ENCODE measurements at regions not wholly inside any gene's neighbourhood (a gene's known extent, or its start where the extent isn't known, plus 50 kb on each side); places are given as distances from the start of the nearest gene placed in this dataset.

- CTCF ChIA-PET: no interaction called here
Measured at GRCh38 chr10:78916227-78916626, 152.5 kb upstream of the ZMIZ1 start.

DNA sequence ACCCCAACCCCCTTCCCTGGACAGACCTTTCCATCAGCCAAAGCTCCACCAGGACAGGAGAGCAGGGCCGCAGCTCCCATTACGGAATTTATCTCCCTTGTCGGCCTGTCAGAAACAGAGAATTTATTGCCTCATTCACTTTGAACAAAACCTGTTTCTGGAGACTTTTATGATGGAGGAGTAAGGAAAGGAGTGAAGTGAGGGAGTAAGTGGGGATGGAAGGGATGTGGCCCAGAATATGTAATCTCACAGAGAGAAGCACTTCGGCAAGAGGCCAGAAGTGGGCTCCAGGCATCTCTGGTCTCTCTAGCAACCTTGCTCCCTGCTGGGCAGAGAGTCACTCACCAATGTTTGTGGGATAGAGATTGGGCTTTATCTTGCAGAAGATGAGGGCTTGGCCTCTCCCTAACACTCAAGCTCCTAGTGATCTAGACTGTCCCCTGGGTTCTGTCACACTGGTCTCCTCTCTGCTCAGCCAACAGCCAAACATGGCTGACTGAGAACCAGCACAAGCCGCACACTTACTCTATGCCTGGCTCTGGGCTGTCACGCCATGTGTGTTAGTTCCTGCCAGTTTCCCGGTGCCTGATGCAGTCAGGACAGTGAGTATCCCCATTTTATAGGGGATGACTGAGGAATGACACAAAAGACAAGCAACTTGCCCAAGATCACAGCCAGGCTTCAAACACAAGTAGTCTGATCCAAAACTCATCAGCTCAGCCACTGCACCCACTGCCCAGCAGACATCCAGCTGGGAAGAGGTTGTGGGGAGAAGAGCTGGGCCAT lies 149.4 kb upstream of the ZMIZ1 start:
- no peak overlapping the region for H2AFZ ChIP-seq (ENCODE audit: low read depth)
- 78% methylated on average over 7 of the region's 7 CpGs for WGBS (ENCODE audit: low lambda C conversion rate)
- no peaks in the 10 kb centered on the region for H3K9me2 ChIP-seq
- no peak overlapping the region for H3K4me2 ChIP-seq
- H3K27ac ChIP-seq (ENCODE audit: low read depth in 2 of 2, low read length in 1 of 2): no peak overlapping the region
- H3F3A ChIP-seq (replicated peaks; ENCODE audit: insufficient read depth): no peaks in the 10 kb centered on the region
- ChIA-PET POLR2A (no interaction called here), CTCF (no interaction called here)
- no peaks in the 10 kb centered on the region for H4K20me1 ChIP-seq (ENCODE audit: insufficient read depth)
- no peak for DNase-seq
- H3K9ac ChIP-seq: no peak overlapping the region
- H3K79me2 ChIP-seq (ENCODE audit: insufficient read depth): no peaks in the 10 kb centered on the region
- H3K4me1 ChIP-seq (ENCODE audit: control insufficient read depth in 1 of 2, insufficient read depth in 2 of 2, low read depth in 1 of 2, low read length in 1 of 2): peaks cover 0 to 16% of the 10 kb centered on the region in 2 experiments; a peak in 1 of 4 replicates
- H3K9me3 ChIP-seq: no peaks in the 10 kb centered on the region
- TF ChIP-seq, protein P1, sequence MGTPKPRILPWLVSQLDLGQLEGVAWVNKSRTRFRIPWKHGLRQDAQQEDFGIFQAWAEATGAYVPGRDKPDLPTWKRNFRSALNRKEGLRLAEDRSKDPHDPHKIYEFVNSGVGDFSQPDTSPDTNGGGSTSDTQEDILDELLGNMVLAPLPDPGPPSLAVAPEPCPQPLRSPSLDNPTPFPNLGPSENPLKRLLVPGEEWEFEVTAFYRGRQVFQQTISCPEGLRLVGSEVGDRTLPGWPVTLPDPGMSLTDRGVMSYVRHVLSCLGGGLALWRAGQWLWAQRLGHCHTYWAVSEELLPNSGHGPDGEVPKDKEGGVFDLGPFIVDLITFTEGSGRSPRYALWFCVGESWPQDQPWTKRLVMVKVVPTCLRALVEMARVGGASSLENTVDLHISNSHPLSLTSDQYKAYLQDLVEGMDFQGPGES (IDR thresholded peaks at IDR 0.05; ENCODE audit: low read depth, low read length): no peak
- TF ChIP-seq EZH2phosphoT487 (IDR thresholded peaks at IDR 0.05; ENCODE audit: borderline replicate concordance, low read depth): no peak
- no peak for TF ChIP-seq POLR2AphosphoS5 (IDR thresholded peaks at IDR 0.05; ENCODE audit: low read depth, low read length)
- TF ChIP-seq SMC3 (IDR thresholded peaks at IDR 0.05; ENCODE audit: low read depth, low read length): no peak
- H3K4me3 ChIP-seq (ENCODE audit: low read depth in 2 of 2, low read length in 1 of 2): no peak overlapping the region
- no peaks in the 10 kb centered on the region for H3K36me3 ChIP-seq (replicated peaks in 1 of 2; ENCODE audit: control insufficient read depth in 1 of 2, insufficient read depth in 2 of 2, low read length in 1 of 2)
- no peaks in the 10 kb centered on the region for H3K27me3 ChIP-seq (ENCODE audit: insufficient read depth)

More at GRCh38 chr10:78916227-78916626, 152.5 kb upstream of the ZMIZ1 start:
- Histone ChIP-seq H2AFZ (ENCODE audit: low read depth) (no peak overlapping the region), H3F3A (replicated peaks; ENCODE audit: insufficient read depth) (no peaks in the 10 kb centered on the region), H3K9ac (no peak overlapping the region), H4K20me1 (ENCODE audit: insufficient read depth) (no peaks in the 10 kb centered on the region), H3K27me3 (ENCODE audit: insufficient read depth) (no peaks in the 10 kb centered on the region), H3K9me3 (no peaks in the 10 kb centered on the region), H3K27ac (ENCODE audit: low read depth in 2 of 2, low read length in 1 of 2) (no peak overlapping the region), H3K4me3 (ENCODE audit: low read depth in 2 of 2, low read length in 1 of 2) (no peak overlapping the region), H3K4me2 (no peak overlapping the region), H3K4me1 (ENCODE audit: control insufficient read depth in 1 of 2, insufficient read depth in 2 of 2, low read depth in 1 of 2, low read length in 1 of 2) (peaks cover 0 to 7% of the 10 kb centered on the region in 2 experiments; a peak in 1 of 4 replicates), H3K36me3 (replicated peaks in 1 of 2; ENCODE audit: control insufficient read depth in 1 of 2, insufficient read depth in 2 of 2, low read length in 1 of 2) (no peaks in the 10 kb centered on the region), H3K9me2 (no peaks in the 10 kb centered on the region), H3K79me2 (ENCODE audit: insufficient read depth) (no peaks in the 10 kb centered on the region)
- POLR2A ChIA-PET: no interaction called here
- TF ChIP-seq RFX5 (IDR thresholded peaks at IDR 0.05; ENCODE audit: low read length): no peak
- no peak for TF ChIP-seq CHD2 (IDR thresholded peaks at IDR 0.05; ENCODE audit: low read length, partially characterized antibody)
- WGBS (ENCODE audit: low lambda C conversion rate): 98% methylated on average over 5 of the region's 7 CpGs
- no peak for DNase-seq

DNA sequence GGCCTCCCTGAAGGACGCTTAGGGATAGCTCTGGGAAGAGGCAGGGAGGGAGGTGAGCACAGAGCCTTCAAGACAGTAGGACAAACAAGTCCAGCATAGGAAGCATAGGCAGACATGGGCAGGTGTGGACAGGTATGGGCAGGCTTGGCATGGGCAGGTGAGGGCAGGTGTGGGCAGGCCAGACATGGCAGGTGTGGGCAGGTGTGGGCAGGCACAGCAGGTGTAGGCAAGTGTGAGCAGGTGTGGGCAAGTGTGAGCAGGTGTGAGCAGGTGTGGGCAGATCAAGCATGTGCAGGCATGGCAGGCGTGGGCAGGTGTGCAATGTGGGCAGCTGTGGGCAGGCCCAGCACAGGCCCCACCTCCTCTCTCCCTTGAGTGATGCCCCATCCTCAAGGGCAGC lies 148.8 kb upstream of the ZMIZ1 start:
- Histone ChIP-seq H3F3A (replicated peaks; ENCODE audit: insufficient read depth) (no peaks in the 10 kb centered on the region), H3K27me3 (ENCODE audit: insufficient read depth) (no peaks in the 10 kb centered on the region), H3K27ac (ENCODE audit: low read depth in 2 of 2, low read length in 1 of 2) (no peak overlapping the region), H3K4me3 (ENCODE audit: low read depth in 2 of 2, low read length in 1 of 2) (no peak overlapping the region), H3K4me1 (ENCODE audit: control insufficient read depth in 1 of 2, insufficient read depth in 2 of 2, low read depth in 1 of 2, low read length in 1 of 2) (peaks cover 0 to 19% of the 10 kb centered on the region in 2 experiments; a peak in 2 of 4 replicates), H3K79me2 (ENCODE audit: insufficient read depth) (no peaks in the 10 kb centered on the region), H2AFZ (ENCODE audit: low read depth) (no peak overlapping the region), H3K4me2 (no peak overlapping the region), H3K9ac (no peak overlapping the region), H3K9me2 (no peaks in the 10 kb centered on the region), H3K9me3 (no peaks in the 10 kb centered on the region), H3K36me3 (replicated peaks in 1 of 2; ENCODE audit: control insufficient read depth in 1 of 2, insufficient read depth in 2 of 2, low read length in 1 of 2) (no peaks in the 10 kb centered on the region), H4K20me1 (ENCODE audit: insufficient read depth) (no peaks in the 10 kb centered on the region)
- WGBS (ENCODE audit: low lambda C conversion rate): 80% methylated on average over 2 of the region's 2 CpGs
- no peak for DNase-seq
- ChIA-PET POLR2A (no interaction called here), CTCF (no interaction called here)
- TF ChIP-seq NFIC (IDR thresholded peaks at IDR 0.05; ENCODE audit: borderline replicate concordance) (no peak), EZH2phosphoT487 (IDR thresholded peaks at IDR 0.05; ENCODE audit: borderline replicate concordance, low read depth) (no peak), MEF2A (IDR thresholded peaks at IDR 0.05; ENCODE audit: borderline replicate concordance, low read depth) (no peak), FOSL2 (IDR thresholded peaks at IDR 0.05; ENCODE audit: borderline replicate concordance, low read depth) (no peak), TEAD4 (IDR thresholded peaks at IDR 0.05; ENCODE audit: borderline replicate concordance, insufficient read depth) (no peak), TAF1 (IDR thresholded peaks at IDR 0.05; ENCODE audit: borderline replicate concordance, low read depth, low read length) (no peak), RFX5 (IDR thresholded peaks at IDR 0.05; ENCODE audit: low read length) (no peak), YY1 (IDR thresholded peaks at IDR 0.05; ENCODE audit: low read depth) (no peak), MAX (IDR thresholded peaks at IDR 0.05; ENCODE audit: low read depth) (no peak), JUND (IDR thresholded peaks at IDR 0.05) (no peak), GABPA (IDR thresholded peaks at IDR 0.05; ENCODE audit: low read depth) (no peak), TCF12 (IDR thresholded peaks at IDR 0.05) (no peak), GATA2 (CRISPR knock-in tag; IDR thresholded peaks at IDR 0.05) (no peak), FOXJ3 (CRISPR knock-in tag; IDR thresholded peaks at IDR 0.05) (no peak), USF2 (IDR thresholded peaks at IDR 0.05; ENCODE audit: borderline replicate concordance, low read depth, low read length) (no peak)
- TF ChIP-seq, protein P2, sequence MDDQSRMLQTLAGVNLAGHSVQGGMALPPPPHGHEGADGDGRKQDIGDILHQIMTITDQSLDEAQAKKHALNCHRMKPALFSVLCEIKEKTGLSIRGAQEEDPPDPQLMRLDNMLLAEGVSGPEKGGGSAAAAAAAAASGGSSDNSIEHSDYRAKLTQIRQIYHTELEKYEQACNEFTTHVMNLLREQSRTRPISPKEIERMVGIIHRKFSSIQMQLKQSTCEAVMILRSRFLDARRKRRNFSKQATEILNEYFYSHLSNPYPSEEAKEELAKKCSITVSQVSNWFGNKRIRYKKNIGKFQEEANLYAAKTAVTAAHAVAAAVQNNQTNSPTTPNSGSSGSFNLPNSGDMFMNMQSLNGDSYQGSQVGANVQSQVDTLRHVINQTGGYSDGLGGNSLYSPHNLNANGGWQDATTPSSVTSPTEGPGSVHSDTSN (IDR thresholded peaks at IDR 0.05): no peak
